Fibroblast of lung (primary cell): ENCODE measurements at regions not wholly inside any gene's neighbourhood (a gene's known extent, or its start where the extent isn't known, plus 50 kb on each side); places are given as distances from the start of the nearest gene placed in this dataset.

Experiments used
- EZH2 ChIP-seq: IDR thresholded peaks from 2 replicates; pipeline ENCODE4 v1.5.1; 2012; ENCODE audit warnings: low read length, control low read depth, mild to moderate bottlenecking; ENCODE audit errors: missing control alignments
- TF ChIP-seq, protein P1 (sequence below), 2 donors: IDR thresholded peaks in 1 of 2; conservative IDR thresholded peaks in 1 of 2; 1 replicate in 1 of 2; 2 replicates in 1 of 2; pipeline ENCODE4 v1.5.1; 2011 to 2012; ENCODE audit warnings: low read length in 2 of 2, control low read depth in 1 of 2, inconsistent platforms in 1 of 2, low read depth in 1 of 2, mild to moderate bottlenecking in 1 of 2

- TF ChIP-seq, protein P1, sequence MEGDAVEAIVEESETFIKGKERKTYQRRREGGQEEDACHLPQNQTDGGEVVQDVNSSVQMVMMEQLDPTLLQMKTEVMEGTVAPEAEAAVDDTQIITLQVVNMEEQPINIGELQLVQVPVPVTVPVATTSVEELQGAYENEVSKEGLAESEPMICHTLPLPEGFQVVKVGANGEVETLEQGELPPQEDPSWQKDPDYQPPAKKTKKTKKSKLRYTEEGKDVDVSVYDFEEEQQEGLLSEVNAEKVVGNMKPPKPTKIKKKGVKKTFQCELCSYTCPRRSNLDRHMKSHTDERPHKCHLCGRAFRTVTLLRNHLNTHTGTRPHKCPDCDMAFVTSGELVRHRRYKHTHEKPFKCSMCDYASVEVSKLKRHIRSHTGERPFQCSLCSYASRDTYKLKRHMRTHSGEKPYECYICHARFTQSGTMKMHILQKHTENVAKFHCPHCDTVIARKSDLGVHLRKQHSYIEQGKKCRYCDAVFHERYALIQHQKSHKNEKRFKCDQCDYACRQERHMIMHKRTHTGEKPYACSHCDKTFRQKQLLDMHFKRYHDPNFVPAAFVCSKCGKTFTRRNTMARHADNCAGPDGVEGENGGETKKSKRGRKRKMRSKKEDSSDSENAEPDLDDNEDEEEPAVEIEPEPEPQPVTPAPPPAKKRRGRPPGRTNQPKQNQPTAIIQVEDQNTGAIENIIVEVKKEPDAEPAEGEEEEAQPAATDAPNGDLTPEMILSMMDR (conservative IDR thresholded peaks at IDR 0.05 in 1 of 2, IDR thresholded peaks at IDR 0.05 in 1 of 2; ENCODE audit: low read depth in 1 of 2, low read length in 2 of 2) = no peak
- no peak for TF ChIP-seq EZH2
Observed at GRCh38 chr4:156018383-156018782, 64.7 kb upstream of the CTSO start.
